UCSD-AML1 (cell line): ENCODE measurements at regions not wholly inside any gene's neighbourhood (a gene's known extent, or its start where the extent isn't known, plus 50 kb on each side); places are given as distances from the start of the nearest gene placed in this dataset.
A peak's percentile ranks its signal among the peaks of the same experiment; 100 is the strongest.

Source experiments
- DNase-seq: peaks from one replicate; lab custom pipeline; 2025; ENCODE audit not compliant: unreplicated experiment; lab: John Stamatoyannopoulos, UW

DNA sequence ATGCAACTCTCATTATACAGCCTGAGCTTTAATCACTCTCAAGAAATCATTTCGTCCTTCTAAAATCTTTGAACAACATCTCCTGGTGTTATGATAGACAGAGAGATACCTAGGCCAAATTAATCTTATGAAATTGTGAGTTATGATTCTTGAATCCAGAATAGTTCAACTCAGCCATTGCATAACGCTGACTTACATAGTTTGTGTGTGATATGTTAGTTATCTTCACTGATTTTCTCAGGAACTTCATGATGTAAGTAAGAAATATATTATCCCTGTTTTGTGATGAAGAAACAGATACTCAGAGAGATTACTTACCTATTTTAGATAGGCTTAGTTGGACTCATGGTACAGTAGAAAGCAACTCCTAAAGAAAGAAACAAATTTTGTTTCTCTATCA, 684.4 kb downstream of the ZEB2 start:
- no peak for DNase-seq

DNA sequence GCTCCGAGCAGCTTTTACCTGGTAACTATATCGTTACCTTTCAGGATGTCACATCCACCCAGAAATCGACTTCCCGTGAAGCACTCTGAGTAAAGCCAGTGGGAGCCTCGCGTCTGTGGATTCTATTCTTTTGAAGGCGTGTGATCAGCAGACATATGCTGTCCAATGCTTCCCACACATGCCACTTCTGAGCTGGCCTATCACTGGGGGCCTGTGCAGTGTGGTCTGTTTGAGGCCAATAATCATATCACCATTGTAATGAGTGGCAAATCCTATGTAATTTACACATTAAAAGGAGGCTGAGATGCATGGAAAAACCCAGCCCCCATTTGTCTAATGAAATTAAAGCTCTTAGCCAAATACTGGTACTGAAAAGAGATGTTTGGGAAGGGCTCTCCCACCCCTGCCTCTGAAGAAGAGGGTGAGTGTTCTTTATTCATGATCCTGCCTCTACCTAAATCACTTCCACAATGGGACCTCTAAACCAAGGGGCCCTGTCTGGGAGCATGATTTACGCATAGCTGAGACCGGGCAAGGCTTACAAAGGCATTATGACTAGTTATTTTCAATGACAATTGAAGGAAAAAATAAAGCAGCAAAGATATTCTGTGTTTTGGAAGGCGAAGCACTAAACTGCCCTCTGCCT, 686.8 kb downstream of the ZEB2 start:
- DNase-seq, result no peak

DNA sequence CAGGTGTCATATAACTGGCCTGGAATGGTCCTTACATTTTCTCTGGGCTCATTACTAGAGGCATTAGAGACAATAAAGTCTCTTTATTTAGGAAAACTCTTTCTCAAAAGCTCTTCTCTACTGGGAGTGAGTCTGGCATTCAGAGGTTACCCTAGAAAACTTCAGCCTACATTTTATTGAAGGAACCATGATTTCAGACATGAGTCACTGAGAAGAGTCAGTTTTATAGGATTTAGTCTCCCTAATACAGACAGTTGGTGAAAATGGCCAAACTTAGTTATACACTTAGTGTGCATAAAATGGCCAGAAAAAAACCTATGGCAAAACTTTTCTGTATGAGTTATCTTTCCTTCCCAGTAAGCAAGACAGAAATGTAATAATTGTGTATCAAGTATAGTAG, 689.4 kb downstream of the ZEB2 start:
- no peak for DNase-seq

DNA sequence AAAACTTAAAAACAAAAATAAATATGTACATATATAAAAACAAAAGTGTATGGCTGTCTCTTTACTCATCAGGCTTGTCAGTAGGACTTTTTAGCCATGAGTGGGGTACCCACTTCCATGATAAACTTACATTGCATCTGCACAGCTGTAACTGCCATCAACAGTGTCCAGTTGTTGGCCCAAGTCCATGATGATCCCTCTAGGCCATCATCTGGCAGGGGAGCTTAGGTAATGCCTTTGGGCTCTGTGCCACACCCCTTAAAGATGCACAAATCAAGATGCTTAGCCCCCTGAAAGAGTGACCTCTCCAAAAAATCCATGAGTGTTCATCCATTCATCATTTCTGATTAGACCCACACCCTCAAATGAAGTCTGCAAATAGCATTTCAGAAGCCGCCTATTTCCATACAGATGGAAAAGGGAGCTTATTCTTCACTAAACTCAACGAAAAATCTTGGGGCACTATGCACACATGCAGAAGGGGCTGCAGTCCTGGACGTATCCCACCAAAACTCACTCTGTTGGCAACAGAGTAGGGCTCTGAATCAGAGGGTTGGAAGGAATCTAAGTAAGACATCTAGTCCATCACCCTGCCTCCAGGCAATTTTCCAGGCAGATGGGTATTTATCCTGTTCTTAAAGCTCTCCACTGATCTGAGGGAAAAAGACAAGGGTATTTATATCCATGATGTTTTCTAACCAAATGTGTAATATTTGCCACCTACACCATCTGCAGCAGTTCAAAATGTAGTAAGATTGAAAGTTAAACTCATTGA, 691.0 kb downstream of the ZEB2 start:
- no peak for DNase-seq

DNA sequence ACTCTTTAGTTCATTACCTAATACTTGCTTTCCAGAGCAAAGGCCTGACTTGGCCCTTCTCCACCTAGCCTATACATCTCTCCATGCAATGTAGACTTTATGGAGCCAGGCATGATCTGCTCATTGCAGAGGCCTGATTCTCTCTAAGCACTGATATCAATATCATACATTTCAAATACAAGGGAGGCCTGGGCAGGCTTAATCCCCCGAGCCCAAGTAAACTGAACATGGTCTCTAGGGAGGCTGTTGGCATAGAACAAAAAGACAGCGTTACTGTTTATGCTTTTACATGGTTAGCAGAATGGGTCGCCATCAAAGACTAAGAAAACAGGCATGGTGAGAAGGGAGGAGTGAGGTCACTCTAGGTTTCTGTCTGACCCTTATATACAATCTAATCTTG, 695.1 kb downstream of the ZEB2 start:
- DNase-seq, result no peak

DNA sequence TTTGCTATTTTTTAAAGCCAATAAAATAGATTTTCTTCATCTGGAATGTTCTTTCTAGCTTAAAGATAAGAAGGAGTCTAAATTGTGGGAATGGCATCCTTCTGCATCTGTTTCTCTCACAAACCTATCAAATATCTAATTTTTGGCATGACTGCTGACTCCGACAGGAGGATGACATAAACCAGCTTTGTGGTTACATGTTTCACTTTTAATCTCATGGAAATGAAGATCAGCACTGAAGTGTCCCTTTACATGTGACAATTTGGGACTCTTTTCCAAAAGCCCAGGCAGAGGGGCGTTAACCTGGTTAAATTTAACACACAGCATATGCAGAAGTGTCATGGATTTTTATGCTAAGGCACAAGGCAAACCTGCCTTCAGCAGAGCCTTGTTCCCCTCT, 694.7 kb downstream of the ARHGAP15 start:
- no peak for DNase-seq

DNA sequence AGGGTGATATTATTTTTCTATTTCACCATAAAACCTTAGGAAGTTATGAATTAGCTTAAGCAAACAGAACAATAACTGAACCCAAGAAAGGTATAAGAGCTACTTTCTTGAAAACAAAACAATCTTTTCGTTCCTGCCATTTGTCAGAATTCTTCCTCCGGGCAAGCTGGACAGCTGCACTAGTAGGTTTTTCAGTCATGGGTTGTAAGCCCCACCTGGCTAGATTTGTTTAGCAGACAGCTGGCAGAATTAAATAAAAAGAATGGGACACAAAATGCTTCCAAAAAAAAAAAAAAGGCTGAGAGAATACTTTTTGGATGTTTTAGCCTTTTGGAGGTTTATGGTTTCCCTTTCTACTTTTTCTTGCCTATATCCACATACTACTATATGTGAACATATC, 694.1 kb downstream of the ARHGAP15 start:
- no peak for DNase-seq

DNA sequence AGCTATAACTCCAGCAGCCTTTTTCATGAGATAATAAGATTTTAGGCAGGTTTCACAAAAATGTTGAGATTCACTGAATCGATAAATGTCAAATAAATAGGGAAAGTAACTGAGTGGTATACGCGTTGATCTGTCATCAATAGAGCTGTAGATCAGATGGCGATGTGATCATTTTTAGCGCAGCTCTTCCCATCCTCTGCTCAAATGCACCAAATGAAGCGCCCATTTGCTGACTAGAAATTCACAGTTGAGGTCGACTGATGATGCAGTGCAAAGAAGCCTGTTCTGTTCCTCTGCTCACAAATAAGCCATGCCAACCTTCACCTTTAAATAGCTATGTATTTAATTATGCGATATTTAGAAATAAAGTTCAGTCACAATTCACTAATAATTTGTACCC, 693.5 kb downstream of the ARHGAP15 start:
- no peak for DNase-seq

DNA sequence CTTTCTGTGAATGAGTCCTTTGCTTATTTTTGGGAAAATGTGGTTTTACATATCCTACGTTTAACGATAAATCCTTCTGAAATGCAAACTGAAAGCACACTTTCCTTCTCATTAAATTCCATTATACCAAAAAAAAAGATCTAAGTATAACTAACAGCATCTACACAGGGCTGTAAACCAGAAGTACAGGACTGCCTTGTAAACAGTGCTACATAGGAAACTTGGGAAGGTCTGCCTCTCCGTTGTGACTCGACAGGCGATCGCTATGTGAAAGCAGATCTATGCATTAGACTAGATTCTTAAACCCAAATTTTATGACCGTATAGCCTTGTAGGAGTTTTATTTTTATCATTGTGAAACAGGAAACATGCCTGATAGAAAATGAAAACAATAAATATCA, 690.5 kb downstream of the ARHGAP15 start:
- no peak for DNase-seq

DNA sequence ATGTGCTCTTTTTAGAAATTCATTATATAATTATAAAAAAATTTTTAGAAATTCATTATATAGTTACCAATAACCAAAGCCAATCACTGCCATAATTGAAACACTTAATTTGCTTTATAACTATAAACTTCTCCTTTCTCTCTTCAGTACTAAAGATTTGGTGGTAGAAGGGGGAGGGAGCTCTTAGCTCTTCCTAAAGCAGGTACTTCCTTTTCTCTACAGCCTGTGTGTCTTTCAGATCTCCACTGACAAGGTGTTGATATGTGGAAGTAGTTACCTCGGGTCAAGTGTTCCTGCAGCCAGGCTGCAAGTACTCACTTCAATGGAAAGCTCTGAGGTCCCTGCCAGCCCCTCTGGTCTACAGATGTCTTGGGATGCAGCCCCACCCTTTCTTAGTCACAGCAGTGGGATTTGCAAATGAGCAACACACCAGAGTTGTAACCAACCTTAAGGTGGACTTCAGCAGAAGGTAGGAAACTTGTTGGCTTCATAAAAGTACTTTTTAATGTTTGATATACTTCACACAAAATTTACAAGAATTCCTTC, 690.0 kb downstream of the ARHGAP15 start:
- peak; percentile 10 for DNase-seq
